ENCODE measurements at regions not wholly inside any gene's neighbourhood (a gene's known extent, or its start where the extent isn't known, plus 50 kb on each side); places are given as distances from the start of the nearest gene placed in this dataset.
A peak's percentile ranks its signal among the peaks of the same experiment; 100 is the strongest.

- DNase-seq (ENCODE audit: low spot score), result no peak
These were observed 63.1 kb upstream of the STEAP1B start for GRCh38 chr7:22563032-22563501.

GRCh38 chr7:22561895-22562593 is 62.1 kb upstream of the STEAP1B start:
- peak; percentile 62 for DNase-seq (ENCODE audit: low spot score)

- DNase-seq (ENCODE audit: low spot score), result peak; percentile 100
These were observed 61.4 kb upstream of the STEAP1B start for GRCh38 chr7:22561321-22561811.

- DNase-seq (ENCODE audit: low spot score), result peak; percentile 93
These were observed 60.0 kb upstream of the STEAP1B start for GRCh38 chr7:22559829-22560489.

- DNase-seq (ENCODE audit: low spot score), result no peak
These were observed 57.2 kb upstream of the STEAP1B start for GRCh38 chr7:22557167-22557566.

- no peak for DNase-seq (ENCODE audit: low spot score)
These were observed 55.5 kb upstream of the STEAP1B start for GRCh38 chr7:22555476-22555875.

- no peak for DNase-seq (ENCODE audit: low spot score)
These were observed 54.2 kb upstream of the STEAP1B start for GRCh38 chr7:22554184-22554583.

- no peak for DNase-seq (ENCODE audit: low spot score)
These were observed 52.0 kb upstream of the STEAP1B start for GRCh38 chr7:22551768-22552513.

GRCh38 chr7:22550514-22551030 is 50.6 kb upstream of the STEAP1B start:
- DNase-seq (ENCODE audit: low spot score), result no peak

GRCh38 chr7:22549667-22550513 is 49.9 kb upstream of the STEAP1B start:
- no peak for DNase-seq (ENCODE audit: low spot score)

Measured in H4 (cell line).